ENCODE measurements at regions not wholly inside any gene's neighbourhood (a gene's known extent, or its start where the extent isn't known, plus 50 kb on each side); places are given as distances from the start of the nearest gene placed in this dataset.

DNA sequence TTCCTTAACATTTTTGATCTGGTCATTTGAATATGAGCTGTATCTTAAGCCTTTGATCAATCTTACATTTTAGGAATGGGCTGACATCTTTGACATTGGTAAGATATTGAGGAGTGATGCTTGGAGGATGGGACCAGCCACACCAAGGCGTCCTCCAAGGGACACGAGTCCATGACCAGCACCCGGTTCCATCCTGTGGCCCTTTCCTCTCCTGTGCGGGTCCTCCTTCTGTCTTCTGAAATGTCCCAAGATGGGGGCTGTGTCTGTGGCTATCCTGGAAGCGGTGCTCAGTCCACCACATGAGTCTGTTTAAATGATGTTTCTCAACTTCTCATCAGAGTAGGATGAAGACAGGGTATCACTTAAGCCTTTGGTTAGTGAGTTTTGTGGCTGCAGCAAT, 67.3 kb upstream of the SHH start:
- DNase-seq (ENCODE audit: extremely low spot score, insufficient read length, low read depth) (no peak), FAIRE-seq (no peak)

DNA sequence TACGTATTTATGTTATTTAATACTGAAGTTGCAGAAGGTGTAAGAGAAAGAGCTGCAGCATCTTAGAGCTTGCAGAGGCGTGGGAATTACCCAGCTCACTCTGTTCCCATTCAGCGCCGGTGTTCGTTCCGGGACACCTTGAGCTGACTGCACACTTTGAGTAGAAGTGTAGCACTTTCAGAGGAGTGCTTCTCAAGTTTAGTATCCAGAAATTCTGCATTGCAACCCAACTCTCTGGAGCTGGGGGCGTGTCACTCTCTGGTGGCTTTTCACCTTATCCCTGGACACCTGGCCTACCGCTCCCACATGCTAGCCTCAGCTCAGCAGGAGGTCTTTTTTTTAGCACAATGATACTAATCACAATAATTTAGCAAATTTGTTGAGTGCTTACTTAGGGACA, 66.4 kb upstream of the SHH start:
- no peak for DNase-seq (ENCODE audit: extremely low spot score, insufficient read length, low read depth)

GRCh38 chr7:155878250-155878649, 66.0 kb upstream of the SHH start:
- FAIRE-seq (no peak), DNase-seq (ENCODE audit: extremely low spot score, insufficient read length, low read depth) (no peak)

More for the DNA sequence above, 66.4 kb upstream of the SHH start:
- no peak for FAIRE-seq

DNA sequence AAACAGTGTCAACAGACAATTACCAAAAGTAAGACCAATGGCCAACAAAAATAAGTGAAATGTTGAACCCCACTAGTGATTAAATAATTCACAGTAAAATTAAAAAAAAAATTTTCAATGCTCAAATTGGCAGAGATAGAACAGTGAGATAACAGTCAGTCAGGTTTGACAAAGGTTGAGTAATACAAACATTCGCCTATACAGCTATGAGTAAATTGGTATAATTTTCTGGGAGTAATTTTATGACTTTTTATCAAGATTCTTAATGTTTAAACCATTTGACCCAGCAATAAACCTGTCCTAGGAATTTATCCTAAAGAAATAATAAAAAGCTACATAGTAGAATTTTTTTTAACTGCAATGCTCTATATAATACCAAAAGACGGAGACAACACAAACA, 64.9 kb upstream of the SHH start:
- FAIRE-seq, result no peak
- DNase-seq (ENCODE audit: extremely low spot score, insufficient read length, low read depth), result no peak

GRCh38 chr7:155874411-155874810, 62.1 kb upstream of the SHH start:
- no peak for FAIRE-seq

DNA sequence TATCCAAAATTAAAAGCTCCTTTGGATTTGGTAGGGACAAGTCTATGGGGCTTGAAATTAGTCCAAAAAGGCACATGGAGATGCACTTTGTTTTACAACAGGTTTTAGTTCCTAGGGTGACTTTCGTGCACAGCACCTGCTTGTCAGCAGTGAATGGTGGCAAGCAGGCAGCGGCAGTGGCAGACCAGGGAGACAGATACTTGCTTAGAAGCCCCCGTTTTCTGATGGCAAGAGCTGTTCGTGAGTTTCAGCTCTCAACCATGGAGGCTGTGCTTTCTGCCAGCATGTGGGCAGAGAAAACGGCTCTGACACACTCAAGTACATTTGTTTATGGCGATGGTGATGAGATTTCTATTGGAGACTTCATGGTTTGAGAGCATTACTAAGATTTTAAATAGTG, 61.7 kb upstream of the SHH start:
- no peak for FAIRE-seq

More at GRCh38 chr7:155874411-155874810, 62.1 kb upstream of the SHH start:
- DNase-seq (ENCODE audit: extremely low spot score, insufficient read length, low read depth), result no peak

DNA sequence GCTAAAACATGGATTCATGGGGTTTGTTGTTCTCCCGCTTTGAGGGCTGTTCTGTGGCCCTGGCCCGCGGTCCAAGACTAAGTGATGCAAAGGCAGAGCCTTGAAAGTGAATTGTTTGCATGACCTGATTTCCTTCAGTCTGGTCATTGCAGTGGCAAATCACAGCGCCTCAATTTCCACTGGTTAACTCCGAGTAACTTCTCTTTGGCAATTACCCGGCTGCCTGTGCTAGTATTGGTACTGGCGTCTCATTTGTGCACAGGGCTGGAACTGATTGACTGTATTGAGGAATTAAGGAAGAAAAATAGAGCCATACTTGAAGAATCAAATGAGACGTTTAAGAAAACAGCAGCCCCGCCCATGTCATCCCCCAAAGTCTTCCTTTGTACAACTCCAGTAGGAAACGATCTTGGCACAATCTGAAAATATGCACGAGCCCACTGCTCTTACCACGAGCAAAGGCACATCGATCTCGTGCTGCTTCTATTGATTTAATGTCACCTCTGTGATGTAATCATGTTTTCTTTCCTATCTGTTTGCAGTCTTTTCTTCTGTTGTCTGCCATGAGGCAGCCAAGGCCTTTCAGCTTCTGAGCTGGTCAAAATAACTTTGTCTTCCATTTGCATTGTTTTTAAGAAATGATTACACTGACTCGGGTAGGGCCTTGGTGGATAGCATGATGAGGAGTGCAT, 60.6 kb upstream of the SHH start:
- no peak for FAIRE-seq
- DNase-seq (ENCODE audit: extremely low spot score, insufficient read length, low read depth), result no peak

More for the DNA sequence above, 61.7 kb upstream of the SHH start:
- no peak for DNase-seq (ENCODE audit: extremely low spot score, insufficient read length, low read depth)

GRCh38 chr7:155871211-155871610, 58.9 kb upstream of the SHH start:
- no peak for DNase-seq (ENCODE audit: extremely low spot score, insufficient read length, low read depth)
- FAIRE-seq, result no peak

DNA sequence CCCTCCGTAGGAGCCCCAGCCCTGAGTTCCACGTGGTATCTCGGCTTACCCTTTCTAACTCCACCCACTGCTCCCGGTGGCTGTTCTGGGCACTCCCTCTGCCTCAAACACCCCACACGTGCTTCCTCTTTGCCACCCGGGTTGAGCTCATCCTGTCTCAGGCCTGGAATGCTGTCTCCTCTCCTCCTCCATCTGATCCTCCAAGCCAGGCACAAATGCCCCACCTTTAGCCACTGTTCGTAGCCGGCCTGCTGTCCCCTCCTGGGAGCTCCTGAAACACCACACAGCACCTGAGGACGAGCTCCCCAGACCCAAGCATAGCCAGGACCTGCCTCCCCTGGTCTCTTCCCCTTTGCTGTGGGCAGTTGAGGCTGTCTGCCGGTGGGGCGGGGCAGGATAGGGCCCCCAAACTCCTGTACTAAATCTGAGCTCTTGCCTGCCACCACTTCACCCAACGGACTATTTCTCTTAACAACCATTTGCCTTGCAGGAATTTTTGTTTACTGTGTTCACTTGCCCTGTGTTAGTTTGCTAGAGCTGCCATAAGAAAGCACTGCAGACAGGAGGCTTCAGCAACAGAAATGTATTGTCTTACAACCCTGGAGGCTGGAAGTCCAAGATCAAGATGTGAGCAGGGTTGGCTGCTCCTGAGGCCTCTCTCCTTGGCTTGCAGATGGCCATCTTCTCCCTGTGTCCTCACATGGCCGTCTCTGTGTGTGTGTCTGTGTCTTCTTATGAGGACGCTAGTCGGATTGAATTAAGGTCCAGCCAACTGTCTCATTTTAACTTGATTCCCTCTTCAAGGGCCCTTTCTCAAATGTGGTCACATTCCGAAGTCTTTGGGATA, 58.3 kb upstream of the SHH start:
- FAIRE-seq (no peak), DNase-seq (ENCODE audit: extremely low spot score, insufficient read length, low read depth) (no peak)

DNA sequence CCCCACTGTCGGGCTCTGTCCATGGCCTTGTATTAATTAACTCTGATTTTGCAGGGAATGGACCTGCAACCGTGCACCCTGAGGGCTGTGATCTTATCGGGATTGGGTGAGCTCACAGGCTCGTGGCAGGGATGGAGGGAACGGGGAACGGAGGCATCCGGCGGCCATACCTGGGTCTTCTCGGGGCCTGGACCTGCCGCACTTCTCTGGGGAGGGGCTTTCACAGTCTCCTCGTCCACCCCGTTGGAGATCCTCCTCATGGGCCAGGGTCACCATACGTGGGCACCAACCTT, 57.5 kb upstream of the SHH start:
- FAIRE-seq, result no peak

GRCh38 chr7:155868955-155869783, 56.9 kb upstream of the SHH start:
- no peak for FAIRE-seq
- no peak for DNase-seq (ENCODE audit: extremely low spot score, insufficient read length, low read depth)

More for the DNA sequence above, 57.5 kb upstream of the SHH start:
- no peak for DNase-seq (ENCODE audit: extremely low spot score, insufficient read length, low read depth)

GRCh38 chr7:155867734-155868400, 55.6 kb upstream of the SHH start:
- FAIRE-seq (no peak), DNase-seq (ENCODE audit: extremely low spot score, insufficient read length, low read depth) (no peak)

GRCh38 chr7:155867280-155867679, 55.0 kb upstream of the SHH start:
- DNase-seq (ENCODE audit: extremely low spot score, insufficient read length, low read depth), result no peak
- FAIRE-seq, result no peak

DNA sequence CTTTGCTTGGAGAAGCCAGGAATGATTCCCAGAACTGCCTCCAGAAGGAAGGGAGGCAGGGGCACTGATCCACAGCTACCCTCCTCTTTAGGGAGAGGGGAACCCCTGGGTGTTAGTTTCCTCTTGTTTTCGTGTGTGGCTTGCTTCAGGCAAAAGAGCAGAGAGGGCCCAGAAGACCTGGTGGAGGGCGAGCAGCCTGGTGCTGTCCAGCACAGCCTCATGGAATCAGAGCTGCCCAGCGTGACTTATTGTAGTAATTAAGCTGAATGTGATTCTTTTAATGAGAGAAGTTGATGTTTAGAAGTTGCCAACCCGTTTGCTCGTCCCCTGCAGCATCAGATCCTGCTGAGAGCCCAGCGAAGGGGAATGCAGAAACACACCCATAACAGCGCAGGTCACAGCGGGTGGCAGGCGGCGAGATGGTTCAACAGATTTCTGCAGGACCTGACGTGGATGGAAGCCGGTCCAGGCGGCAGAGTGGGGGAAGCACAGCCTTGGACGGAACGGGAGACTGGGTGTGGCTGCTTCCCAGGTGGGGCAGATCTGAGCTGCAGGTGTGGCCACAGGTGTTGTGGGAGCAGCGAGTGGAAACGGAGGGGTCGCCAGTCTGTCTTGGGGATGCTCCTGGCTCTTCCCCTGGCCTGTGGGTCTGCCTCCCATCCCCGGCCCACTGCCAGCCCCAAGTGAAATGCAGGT, 53.7 kb upstream of the SHH start:
- no peak for FAIRE-seq

DNA sequence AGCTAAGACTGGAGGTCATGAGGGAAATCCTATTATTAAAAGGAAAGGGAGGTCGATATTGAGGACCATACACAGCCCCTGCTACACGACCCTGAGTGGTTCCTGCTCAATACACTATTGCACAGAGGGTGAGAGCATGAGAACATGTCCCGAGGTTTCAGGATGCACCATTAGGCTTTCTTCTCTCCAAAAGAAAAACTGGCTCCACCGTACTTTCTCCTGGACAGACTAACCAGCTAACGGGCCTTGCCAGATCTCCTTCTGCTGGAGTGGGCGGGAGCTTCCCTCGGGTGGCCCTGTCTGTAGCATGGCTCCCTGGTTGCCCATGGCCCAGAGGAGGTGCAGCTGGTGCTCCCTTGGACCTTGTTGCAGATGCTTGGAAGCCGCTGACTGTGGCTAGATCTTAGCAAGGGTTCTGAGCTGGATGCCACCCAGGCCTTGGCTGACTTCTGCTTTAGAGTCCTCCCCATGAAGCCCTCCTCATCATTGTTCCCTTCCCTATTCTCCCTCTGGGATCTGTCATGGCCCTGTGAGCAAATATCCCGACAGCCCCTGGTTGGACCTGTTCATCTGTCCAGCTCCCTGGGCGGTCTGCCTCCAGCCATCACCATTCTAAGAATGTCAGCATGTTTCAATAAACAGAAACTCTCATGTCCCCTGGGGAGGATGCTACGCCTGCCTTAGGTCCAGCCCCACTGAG, 52.9 kb upstream of the SHH start:
- no peak for DNase-seq (ENCODE audit: extremely low spot score, insufficient read length, low read depth)
- no peak for FAIRE-seq

More for the DNA sequence above, 53.7 kb upstream of the SHH start:
- no peak for DNase-seq (ENCODE audit: extremely low spot score, insufficient read length, low read depth)

DNA sequence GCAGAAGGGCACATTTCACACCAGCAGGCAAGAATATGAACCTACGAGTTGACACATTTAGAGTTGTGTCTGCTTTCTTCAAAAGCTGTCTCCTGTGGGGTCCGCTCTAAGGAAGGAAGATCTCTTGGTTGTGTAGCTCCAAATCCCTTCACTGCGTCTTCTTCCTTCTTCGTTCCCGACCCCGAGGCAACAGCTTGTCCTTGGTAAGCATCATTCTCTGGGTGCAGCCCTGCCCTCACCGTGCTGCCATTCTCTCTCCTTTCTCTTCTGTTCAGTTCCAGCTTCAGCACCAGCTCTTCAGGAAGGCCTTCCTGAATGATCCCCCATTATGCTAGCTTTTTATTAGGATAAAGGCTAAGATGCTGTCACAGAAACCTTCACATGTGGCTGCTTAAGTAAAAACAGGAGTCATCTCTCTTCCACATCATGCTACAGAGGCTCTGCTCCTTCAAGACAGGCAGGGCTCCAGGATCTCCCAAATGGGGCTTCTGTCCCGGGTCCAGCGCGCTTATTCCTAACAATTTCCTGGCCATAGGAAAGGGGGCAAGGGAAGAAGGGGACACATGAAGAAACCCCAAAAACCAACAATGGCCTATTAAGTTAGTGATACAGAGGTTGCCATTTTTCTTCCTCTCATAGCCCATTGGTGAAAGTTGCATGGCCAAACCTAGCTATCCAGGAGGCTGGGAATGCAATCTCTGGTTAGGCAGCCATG, 52.2 kb upstream of the SHH start:
- DNase-seq (ENCODE audit: extremely low spot score, insufficient read length, low read depth) (no peak), FAIRE-seq (no peak)

GRCh38 chr7:155863721-155864151, 51.5 kb upstream of the SHH start:
- FAIRE-seq (no peak), DNase-seq (ENCODE audit: extremely low spot score, insufficient read length, low read depth) (no peak)

- DNase-seq (ENCODE audit: extremely low spot score, insufficient read length, low read depth) (no peak), FAIRE-seq (no peak)
These were observed 50.0 kb upstream of the SHH start for GRCh38 chr7:155862123-155862892.

All from GM18507 (cell line).